MM.1S (cell line): ENCODE measurements at regions not wholly inside any gene's neighbourhood (a gene's known extent, or its start where the extent isn't known, plus 50 kb on each side); places are given as distances from the start of the nearest gene placed in this dataset.

Source experiments
- DNase-seq: peaks from one replicate; pipeline ENCODE4 v3.0.0-alpha.2; 2015
- H2AFZ ChIP-seq: fragments of 300-600 bp; sonication (generic); 2 replicates; pipeline ENCODE4 v1.6.0; 2016; ENCODE audit warnings: antibody characterized with exemption, low read length
- H3F3A ChIP-seq: fragments of 300-600 bp; sonication (generic); 2 replicates; pipeline ENCODE4 v1.6.1; 2016; ENCODE audit warnings: mild to moderate bottlenecking, antibody characterized with exemption, low read length, moderate library complexity, mixed read lengths; ENCODE audit not compliant: insufficient read depth
- H3K27ac ChIP-seq: fragments of 300-600 bp; sonication (generic); 2 replicates; pipeline ENCODE4 v1.5.1; 2016; ENCODE audit warnings: mild to moderate bottlenecking, low read length
- H3K27me3 ChIP-seq: fragments of 300-600 bp; sonication (generic); replicated peaks from 2 replicates; pipeline ENCODE4 v1.6.0; 2016; ENCODE audit warnings: low read length; ENCODE audit not compliant: insufficient read depth
- H3K36me3 ChIP-seq: fragments of 300-600 bp; sonication (generic); replicated peaks from 2 replicates; pipeline ENCODE4 v1.6.1; 2016; ENCODE audit warnings: mild to moderate bottlenecking, low read length, mixed read lengths; ENCODE audit not compliant: insufficient read depth
- H3K4me1 ChIP-seq: fragments of 300-600 bp; sonication (generic); 2 replicates; pipeline ENCODE4 v1.6.1; 2016; ENCODE audit warnings: low read length, mixed read lengths
- H3K4me2 ChIP-seq: fragments of 300-600 bp; sonication (generic); 2 replicates; pipeline ENCODE4 v1.6.0; 2016; ENCODE audit warnings: low read depth, low read length
- H3K4me3 ChIP-seq: fragments of 300-600 bp; sonication (generic); 2 replicates; pipeline ENCODE4 v1.5.1; 2016; ENCODE audit warnings: low read length, mixed read lengths
- H3K79me2 ChIP-seq: fragments of 300-600 bp; sonication (generic); 2 replicates; pipeline ENCODE4 v1.6.1; 2016; ENCODE audit warnings: mixed run types, low read length, mixed read lengths
- H3K9ac ChIP-seq: fragments of 300-600 bp; sonication (generic); 2 replicates; pipeline ENCODE4 v1.6.1; 2016; ENCODE audit warnings: low read length, mixed read lengths
- H3K9me2 ChIP-seq: fragments of 300-600 bp; sonication (generic); replicated peaks from 2 replicates; pipeline ENCODE4 v1.6.1; 2016; ENCODE audit warnings: mild to moderate bottlenecking, low read length, mixed read lengths; ENCODE audit not compliant: insufficient read depth
- H3K9me3 ChIP-seq: fragments of 300-600 bp; sonication (generic); replicated peaks from 2 replicates; pipeline ENCODE4 v1.6.1; 2016; ENCODE audit warnings: mild to moderate bottlenecking, low read length, mixed read lengths; ENCODE audit not compliant: insufficient read depth
- H4K20me1 ChIP-seq: fragments of 300-600 bp; sonication (generic); 2 replicates; pipeline ENCODE4 v1.6.1; 2016; ENCODE audit warnings: mild to moderate bottlenecking, low read length, moderate library complexity, mixed read lengths; ENCODE audit not compliant: insufficient read depth
- EZH2 ChIP-seq: fragments of 300-600 bp; sonication (generic); optimal IDR thresholded peaks from 2 replicates; pipeline ENCODE3; 2017; ENCODE audit warnings: low read depth, mild to moderate bottlenecking, antibody characterized with exemption, low read length, mixed read lengths
- EZH2phosphoT487 ChIP-seq: fragments of 300-600 bp; sonication (generic); IDR thresholded peaks from 2 replicates; pipeline ENCODE4 v1.6.1; 2018; ENCODE audit warnings: antibody characterized with exemption, low read length
- TF ChIP-seq, protein P1 (sequence below): fragments of 300-600 bp; sonication (generic); IDR thresholded peaks from 2 replicates; pipeline ENCODE4 v1.5.1; 2016; ENCODE audit warnings: antibody characterized with exemption, low read length, mixed read lengths

DNA sequence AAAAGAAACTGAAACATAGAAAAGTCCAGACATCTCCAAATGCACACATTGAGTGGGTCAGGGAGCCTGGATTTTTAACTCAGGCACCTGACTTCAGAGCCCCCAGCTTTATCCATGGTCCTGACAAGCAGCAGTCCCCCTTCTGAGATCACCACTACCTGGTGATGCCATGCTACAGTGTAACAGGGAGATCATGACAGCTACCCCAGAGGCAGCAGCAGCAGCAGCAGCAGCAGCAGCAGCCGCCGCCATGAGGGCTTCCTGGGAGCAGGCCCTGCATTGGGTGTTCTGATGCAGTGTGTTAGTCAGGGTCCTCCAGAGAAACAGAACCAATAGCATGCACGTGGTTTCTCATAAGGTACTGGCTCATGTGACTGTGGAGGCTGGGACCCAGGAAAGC is 198.6 kb upstream of the SALL1 start:
- Histone ChIP-seq H3K9ac (no peak overlapping the region), H3F3A (no peaks in the 10 kb centered on the region), H3K4me1 (no peaks in the 10 kb centered on the region), H3K9me3 (no peaks in the 10 kb centered on the region), H3K27me3 (no peaks in the 10 kb centered on the region), H3K79me2 (no peaks in the 10 kb centered on the region), H3K4me3 (no peak overlapping the region), H3K27ac (no peak overlapping the region), H4K20me1 (no peaks in the 10 kb centered on the region), H3K36me3 (no peaks in the 10 kb centered on the region), H2AFZ (no peak overlapping the region), H3K4me2 (no peak overlapping the region), H3K9me2 (no peaks in the 10 kb centered on the region)
- TF ChIP-seq, protein P1, sequence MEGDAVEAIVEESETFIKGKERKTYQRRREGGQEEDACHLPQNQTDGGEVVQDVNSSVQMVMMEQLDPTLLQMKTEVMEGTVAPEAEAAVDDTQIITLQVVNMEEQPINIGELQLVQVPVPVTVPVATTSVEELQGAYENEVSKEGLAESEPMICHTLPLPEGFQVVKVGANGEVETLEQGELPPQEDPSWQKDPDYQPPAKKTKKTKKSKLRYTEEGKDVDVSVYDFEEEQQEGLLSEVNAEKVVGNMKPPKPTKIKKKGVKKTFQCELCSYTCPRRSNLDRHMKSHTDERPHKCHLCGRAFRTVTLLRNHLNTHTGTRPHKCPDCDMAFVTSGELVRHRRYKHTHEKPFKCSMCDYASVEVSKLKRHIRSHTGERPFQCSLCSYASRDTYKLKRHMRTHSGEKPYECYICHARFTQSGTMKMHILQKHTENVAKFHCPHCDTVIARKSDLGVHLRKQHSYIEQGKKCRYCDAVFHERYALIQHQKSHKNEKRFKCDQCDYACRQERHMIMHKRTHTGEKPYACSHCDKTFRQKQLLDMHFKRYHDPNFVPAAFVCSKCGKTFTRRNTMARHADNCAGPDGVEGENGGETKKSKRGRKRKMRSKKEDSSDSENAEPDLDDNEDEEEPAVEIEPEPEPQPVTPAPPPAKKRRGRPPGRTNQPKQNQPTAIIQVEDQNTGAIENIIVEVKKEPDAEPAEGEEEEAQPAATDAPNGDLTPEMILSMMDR, result no peak
- TF ChIP-seq EZH2, result no peak
- TF ChIP-seq EZH2phosphoT487, result no peak
- no peak for DNase-seq

- Histone ChIP-seq H3F3A (no peaks in the 10 kb centered on the region), H3K9me3 (no peaks in the 10 kb centered on the region), H3K27ac (no peak overlapping the region), H3K27me3 (no peaks in the 10 kb centered on the region), H3K9ac (no peak overlapping the region), H2AFZ (no peak overlapping the region), H3K9me2 (no peaks in the 10 kb centered on the region), H3K79me2 (no peaks in the 10 kb centered on the region), H3K36me3 (no peaks in the 10 kb centered on the region), H3K4me2 (no peak overlapping the region), H3K4me3 (no peak overlapping the region), H4K20me1 (no peaks in the 10 kb centered on the region), H3K4me1 (no peaks in the 10 kb centered on the region)
- TF ChIP-seq, protein P1, result no peak
- TF ChIP-seq EZH2 (no peak), EZH2phosphoT487 (no peak)
- no peak for DNase-seq
Observed at GRCh38 chr16:51343411-51343810, 192.3 kb upstream of the SALL1 start.

DNA sequence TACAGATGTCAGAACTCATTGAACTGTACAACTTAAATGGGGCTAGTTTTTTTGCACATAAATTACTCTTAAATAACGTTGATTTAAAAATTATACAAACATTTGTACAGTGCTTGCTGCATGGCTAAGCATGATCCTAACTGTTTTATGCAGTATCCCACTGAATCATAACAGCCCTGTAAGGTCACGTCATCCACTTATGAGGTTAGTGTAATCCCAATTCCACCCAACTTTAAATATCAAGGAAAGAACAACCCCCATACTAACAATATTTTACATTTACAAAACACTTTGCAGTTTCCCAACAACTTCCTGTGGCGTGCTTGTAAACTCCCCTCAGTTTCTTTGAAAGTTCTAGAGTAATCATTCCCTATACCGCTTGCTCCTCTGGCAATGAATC is 190.1 kb upstream of the SALL1 start:
- Histone ChIP-seq H3K4me1 (no peaks in the 10 kb centered on the region), H4K20me1 (no peaks in the 10 kb centered on the region), H3K79me2 (no peaks in the 10 kb centered on the region), H3K4me2 (no peak overlapping the region), H3F3A (no peaks in the 10 kb centered on the region), H3K9me2 (no peaks in the 10 kb centered on the region), H3K9me3 (no peaks in the 10 kb centered on the region), H3K9ac (no peak overlapping the region), H2AFZ (no peak overlapping the region), H3K27ac (no peak overlapping the region), H3K27me3 (no peaks in the 10 kb centered on the region), H3K36me3 (no peaks in the 10 kb centered on the region), H3K4me3 (no peak overlapping the region)
- DNase-seq, result no peak
- TF ChIP-seq, protein P1, result no peak
- no peak for TF ChIP-seq EZH2phosphoT487
- TF ChIP-seq EZH2, result no peak
